Upper lobe of right lung (tissue), 1 donor: ENCODE measurements at regions not wholly inside any gene's neighbourhood (a gene's known extent, or its start where the extent isn't known, plus 50 kb on each side); places are given as distances from the start of the nearest gene placed in this dataset.
"Not testable (repeated sequence)": the region's sequence is repeated elsewhere in the genome, so short reads cannot be mapped to it uniquely, and the experiment has no call there.

Experiments
- ATAC-seq: fragments of 200-7000 bp; cut with Tn5 transposase; one replicate; pipeline ENCODE4 v1.9.1; 2020; ENCODE audit warnings: mild to moderate bottlenecking, moderate library complexity
- DNase-seq: peaks from one replicate; pipeline ENCODE4 v3.0.0-alpha.2; 2020
- H3K27ac ChIP-seq: fragments of 200-600 bp; one replicate; pipeline ENCODE4 v1.8.0; 2022
- H3K27me3 ChIP-seq: fragments of 200-600 bp; one replicate; pipeline ENCODE4 v1.8.0; 2022; ENCODE audit warnings: mild to moderate bottlenecking
- H3K36me3 ChIP-seq: fragments of 200-600 bp; one replicate; pipeline ENCODE4 v1.8.0; 2022
- H3K4me1 ChIP-seq: fragments of 200-600 bp; one replicate; pipeline ENCODE4 v1.8.0; 2022
- H3K4me3 ChIP-seq: fragments of 200-600 bp; one replicate; pipeline ENCODE4 v1.8.0; 2022; ENCODE audit warnings: mild to moderate bottlenecking
- H3K9me3 ChIP-seq: fragments of 200-600 bp; one replicate; pipeline ENCODE4 v1.8.0; 2022
- CTCF ChIP-seq: fragments of 200-600 bp; IDR thresholded peaks from one replicate; pipeline ENCODE4 v1.8.0; 2022; ENCODE audit warnings: antibody characterized with exemption
- intact Hi-C: fragments of 100-400 bp; cut with DNase I; formaldehyde crosslinking; loops from one replicate; pipeline ENCODE4 v1.11.0; 2022
- donor health status: DM: no; HTN: yes; CAD: no; lungs with severe emphysema.

- H3K9me3 ChIP-seq, result no peaks in the 10 kb centered on the region
- H3K4me3 ChIP-seq, result no peak overlapping the region
- H3K27ac ChIP-seq, result no peak overlapping the region
- H3K27me3 ChIP-seq, result no peaks in the 10 kb centered on the region
- H3K4me1 ChIP-seq, result no peaks in the 10 kb centered on the region
- no peak for TF ChIP-seq CTCF
- ATAC-seq, result peak; percentile 65
- intact Hi-C loops, result no loop called here
- no peak for DNase-seq
- no peaks in the 10 kb centered on the region for H3K36me3 ChIP-seq
Measured at GRCh38 chr5:124504081-124504916, 242.1 kb downstream of the ZNF608 start.

- Histone ChIP-seq H3K36me3 (no peaks in the 10 kb centered on the region), H3K27ac (no peak overlapping the region), H3K4me3 (no peak overlapping the region), H3K9me3 (no peaks in the 10 kb centered on the region), H3K27me3 (no peaks in the 10 kb centered on the region), H3K4me1 (no peaks in the 10 kb centered on the region)
- DNase-seq, result no peak
- no peak for ATAC-seq
- intact Hi-C loops, result no loop called here
- TF ChIP-seq CTCF, result no peak
Measured at GRCh38 chr5:124502551-124502950, 243.9 kb downstream of the ZNF608 start.

- H3K27me3 ChIP-seq, ATAC-seq, H3K4me1 ChIP-seq, DNase-seq, H3K36me3 ChIP-seq, H3K27ac ChIP-seq, H3K9me3 ChIP-seq, H3K4me3 ChIP-seq, intact Hi-C loops: not testable (repeated sequence)
Measured at GRCh38 chr5:124499818-124500217, 246.6 kb downstream of the ZNF608 start.

- intact Hi-C loops, H3K27ac ChIP-seq, H3K36me3 ChIP-seq, H3K9me3 ChIP-seq, DNase-seq, H3K4me3 ChIP-seq, ATAC-seq, H3K4me1 ChIP-seq, H3K27me3 ChIP-seq: not testable (repeated sequence)
Measured at GRCh38 chr5:124496968-124497367, 249.5 kb downstream of the ZNF608 start.

GRCh38 chr5:124494540-124495116 lies 251.8 kb downstream of the ZNF608 start:
- H3K4me1 ChIP-seq, result no peaks in the 10 kb centered on the region
- no peaks in the 10 kb centered on the region for H3K9me3 ChIP-seq
- H3K36me3 ChIP-seq, result no peaks in the 10 kb centered on the region
- no peak for DNase-seq
- H3K27ac ChIP-seq, result no peak overlapping the region
- intact Hi-C loops, result no loop called here
- ATAC-seq, result no peak
- H3K4me3 ChIP-seq, result no peak overlapping the region
- H3K27me3 ChIP-seq, result no peaks in the 10 kb centered on the region
- TF ChIP-seq CTCF, result no peak

- H3K9me3 ChIP-seq, result no peaks in the 10 kb centered on the region
- no peak overlapping the region for H3K27ac ChIP-seq
- DNase-seq (no peak), ATAC-seq (no peak)
- TF ChIP-seq CTCF, result no peak
- intact Hi-C loops, result no loop called here
- no peaks in the 10 kb centered on the region for H3K36me3 ChIP-seq
- H3K27me3 ChIP-seq, result no peaks in the 10 kb centered on the region
- H3K4me1 ChIP-seq, result no peaks in the 10 kb centered on the region
- no peak overlapping the region for H3K4me3 ChIP-seq
Measured at GRCh38 chr5:124492444-124493224, 253.8 kb downstream of the ZNF608 start.

GRCh38 chr5:124490315-124490714 lies 256.1 kb downstream of the ZNF608 start:
- H3K4me1 ChIP-seq, H3K27me3 ChIP-seq, H3K9me3 ChIP-seq, H3K4me3 ChIP-seq, intact Hi-C loops, DNase-seq, H3K36me3 ChIP-seq, ATAC-seq, H3K27ac ChIP-seq: not testable (repeated sequence)
